ENCODE measurements at regions not wholly inside any gene's neighbourhood (a gene's known extent, or its start where the extent isn't known, plus 50 kb on each side); places are given as distances from the start of the nearest gene placed in this dataset.
"Not testable (repeated sequence)": the region's sequence is repeated elsewhere in the genome, so short reads cannot be mapped to it uniquely, and the experiment has no call there.

GRCh38 chr6:115589072-115589471 is 471.6 kb downstream of the FRK start:
- H3K79me1 ChIP-seq (ENCODE audit: low read depth, low read length); H3K23me2 ChIP-seq (ENCODE audit: low read depth, low read length); H4K5ac ChIP-seq (ENCODE audit: insufficient read length, low read depth, low read length); H3K56ac ChIP-seq (replicated peaks; ENCODE audit: insufficient read length, low read depth, low read length); FAIRE-seq; H3K27me3 ChIP-seq (replicated peaks in 1 of 4; ENCODE audit: control insufficient read depth in 3 of 4, extremely low read depth in 1 of 4, insufficient read depth in 3 of 4, low read length in 3 of 4); H2AFZ ChIP-seq (ENCODE audit: low read length); H3K23ac ChIP-seq (ENCODE audit: insufficient read length); H3K4ac ChIP-seq (replicated peaks; ENCODE audit: insufficient read length, low read depth, low read length); H2BK120ac ChIP-seq (replicated peaks; ENCODE audit: low read depth, low read length); H4K8ac ChIP-seq (ENCODE audit: extremely low read depth, insufficient read depth, low read length); H3K4me1 ChIP-seq (replicated peaks in 1 of 4; ENCODE audit: control insufficient read depth in 3 of 4, insufficient read depth in 4 of 4, low read length in 3 of 4); H3K79me2 ChIP-seq (ENCODE audit: control insufficient read depth in 1 of 2, insufficient read depth in 2 of 2, low read length in 2 of 2); DNase-seq (ENCODE audit: low read depth in 1 of 2, low spot score in 2 of 2); H4K91ac ChIP-seq (replicated peaks; ENCODE audit: insufficient read length, low read length); H3K4me3 ChIP-seq (ENCODE audit: extremely low read depth in 1 of 4, insufficient read depth in 2 of 4, low read depth in 3 of 4, low read length in 4 of 4); H2BK12ac ChIP-seq (ENCODE audit: low read depth, low read length); H3K4me2 ChIP-seq (ENCODE audit: insufficient read depth in 1 of 2, low read depth in 2 of 2, low read length in 2 of 2); H2BK20ac ChIP-seq (ENCODE audit: low read length); H3K14ac ChIP-seq (ENCODE audit: insufficient read length); H3K18ac ChIP-seq (ENCODE audit: extremely low read depth, low read length); H2AK5ac ChIP-seq (ENCODE audit: low read depth, low read length); H3K36me3 ChIP-seq (ENCODE audit: control insufficient read depth in 2 of 4, insufficient read depth in 4 of 4, low read length in 3 of 4); POLR2A ChIA-PET (ENCODE audit: partially characterized antibody); H2BK5ac ChIP-seq (ENCODE audit: low read depth, low read length); H3K9me3 ChIP-seq (ENCODE audit: insufficient read depth in 2 of 2, low read depth in 1 of 2, low read length in 1 of 2); CTCF ChIA-PET (ENCODE audit: partially characterized antibody); H4K20me1 ChIP-seq (replicated peaks in 1 of 2; ENCODE audit: control insufficient read depth in 1 of 2, insufficient read depth in 2 of 2, low read length in 2 of 2); H2BK15ac ChIP-seq (ENCODE audit: low read length); H3K27ac ChIP-seq (ENCODE audit: low read depth, low read length); H3K9ac ChIP-seq (replicated peaks in 1 of 4; ENCODE audit: extremely low read depth in 1 of 4, low read depth in 3 of 4, low read length in 3 of 4): not testable (repeated sequence)
- 89% methylated on average over 4 of the region's 4 CpGs; no CpG with 5 or more reads in 1 of the 2 experiments for WGBS, 2 experiments (ENCODE audit: extremely low coverage in 1 of 2, insufficient coverage in 1 of 2, insufficient read length in 1 of 2, insufficient replicate concordance in 2 of 2, low coverage in 1 of 2, low lambda C conversion rate in 2 of 2, missing lambda C conversion rate in 1 of 2)
